A673 (cell line): ENCODE measurements at regions not wholly inside any gene's neighbourhood (a gene's known extent, or its start where the extent isn't known, plus 50 kb on each side); places are given as distances from the start of the nearest gene placed in this dataset.

Experiments
- BruUV-seq: library from RNA; stranded (reverse); fragments of 400-500 nt; replicated peaks from 2 replicates; lab custom pipeline; 2021; lab: Mats Ljungman, UMichigan
- CTCF ChIA-PET: fragments of 300-600 bp; sonication (Branson Sonifier 250); formaldehyde crosslinking; loops from one replicate; lab custom pipeline; 2022; ENCODE audit warnings: antibody characterized with exemption; lab: Charles Lee
- POLR2A ChIA-PET: fragments of 300-600 bp; sonication (Branson Sonifier 250); formaldehyde crosslinking; loops from one replicate; lab custom pipeline; 2022; ENCODE audit warnings: antibody characterized with exemption; ENCODE audit not compliant: low non-redundant PET; lab: Charles Lee
- DNase-seq: peaks from one replicate; pipeline ENCODE4 v3.0.0-alpha.2; 2015; ENCODE audit warnings: low spot score
- H3K27ac ChIP-seq: fragments of 200-600 bp; sonication (generic); 2 replicates; pipeline ENCODE4 v1.5.1; 2016; ENCODE audit warnings: mixed run types, low read depth, mild to moderate bottlenecking, mixed read lengths, antibody characterized with exemption, low read length; ENCODE audit not compliant: poor library complexity, severe bottlenecking
- H3K27me3 ChIP-seq: fragments of 200-600 bp; sonication (generic); replicated peaks from 2 replicates; pipeline ENCODE4 v1.6.1; 2017; ENCODE audit warnings: mixed run types, low read depth, mild to moderate bottlenecking, mixed read lengths, antibody characterized with exemption, low read length; ENCODE audit not compliant: insufficient read depth, poor library complexity
- H3K36me3 ChIP-seq: fragments of 200-600 bp; sonication (generic); 2 replicates; pipeline ENCODE4 v1.6.1; 2016; ENCODE audit warnings: mixed run types, mild to moderate bottlenecking, mixed read lengths, antibody characterized with exemption, low read length; ENCODE audit not compliant: insufficient read depth, poor library complexity, severe bottlenecking
- H3K4me1 ChIP-seq: fragments of 200-600 bp; sonication (generic); 2 replicates; pipeline ENCODE4 v1.6.1; 2017; ENCODE audit warnings: mixed run types, mild to moderate bottlenecking, mixed read lengths, antibody characterized with exemption, low read length; ENCODE audit not compliant: insufficient read depth, poor library complexity, severe bottlenecking
- H3K4me3 ChIP-seq: fragments of 200-600 bp; sonication (generic); 2 replicates; pipeline ENCODE4 v1.5.1; 2016; ENCODE audit warnings: low read depth, mixed run types, mild to moderate bottlenecking, mixed read lengths, low read length; ENCODE audit not compliant: poor library complexity, severe bottlenecking
- H3K9me3 ChIP-seq: fragments of 200-600 bp; sonication (generic); 2 replicates; pipeline ENCODE4 v1.6.1; 2016; ENCODE audit warnings: mixed run types, low read depth, mild to moderate bottlenecking, mixed read lengths, antibody characterized with exemption, low read length; ENCODE audit not compliant: poor library complexity, severe bottlenecking
- CTCF ChIP-seq: fragments of 300-800, 200-600 bp; sonication (generic); conservative IDR thresholded peaks from 2 replicates; pipeline ENCODE4 v1.5.1; 2017; ENCODE audit warnings: low read depth, mild to moderate bottlenecking, antibody characterized with exemption, low read length, moderate library complexity, mixed read lengths
- EZH2 ChIP-seq: fragments of 200-600 bp; sonication (generic); IDR thresholded peaks from 2 replicates; pipeline ENCODE4 v1.6.1; 2017; ENCODE audit warnings: borderline replicate concordance, low read depth, mild to moderate bottlenecking, mixed read lengths, antibody characterized with exemption, low read length; ENCODE audit not compliant: poor library complexity, severe bottlenecking
- intact Hi-C: fragments of 100-400 bp; cut with micrococcal nuclease; formaldehyde crosslinking; loops from one replicate; pipeline ENCODE4 v1.10.0; 2022; ENCODE audit not compliant: unreplicated experiment

- no peaks in the 10 kb centered on the region for H3K9me3 ChIP-seq
- H3K4me3 ChIP-seq, result no peak overlapping the region
- H3K4me1 ChIP-seq, result no peaks in the 10 kb centered on the region
- ChIA-PET CTCF (no interaction called here), POLR2A (no interaction called here)
- no peak for DNase-seq
- TF ChIP-seq CTCF (no peak), EZH2 (no peak)
- intact Hi-C loops, result no loop called here
- H3K27ac ChIP-seq, result no peak overlapping the region
- no TSS peak for BruUV-seq
- H3K27me3 ChIP-seq, result no peaks in the 10 kb centered on the region
- no peaks in the 10 kb centered on the region for H3K36me3 ChIP-seq
These were observed 111.8 kb upstream of the ADAMTS9 start for GRCh38 chr3:64799606-64800005.

- Histone ChIP-seq H3K27me3 (no peaks in the 10 kb centered on the region), H3K36me3 (no peaks in the 10 kb centered on the region), H3K9me3 (no peaks in the 10 kb centered on the region), H3K4me3 (no peak overlapping the region), H3K4me1 (no peaks in the 10 kb centered on the region), H3K27ac (no peak overlapping the region)
- TF ChIP-seq EZH2, result no peak
- DNase-seq, result no peak
- CTCF ChIA-PET, result no interaction called here
- intact Hi-C loops, result no loop called here
- POLR2A ChIA-PET, result no interaction called here
- no TSS peak for BruUV-seq
These were observed 110.5 kb upstream of the ADAMTS9 start for GRCh38 chr3:64798316-64798715.

GRCh38 chr3:64796607-64797399 is 109.0 kb upstream of the ADAMTS9 start:
- no peak for TF ChIP-seq EZH2
- no peak for TF ChIP-seq CTCF
- Histone ChIP-seq H3K4me1 (no peaks in the 10 kb centered on the region), H3K4me3 (no peak overlapping the region), H3K36me3 (no peaks in the 10 kb centered on the region), H3K27me3 (no peaks in the 10 kb centered on the region), H3K9me3 (no peaks in the 10 kb centered on the region), H3K27ac (no peak overlapping the region)
- BruUV-seq, result no TSS peak
- ChIA-PET CTCF (no interaction called here), POLR2A (no interaction called here)
- DNase-seq, result peak; percentile 27
- intact Hi-C loops, result no loop called here

GRCh38 chr3:64792445-64792844 is 104.6 kb upstream of the ADAMTS9 start:
- Histone ChIP-seq H3K9me3 (no peaks in the 10 kb centered on the region), H3K27me3 (no peaks in the 10 kb centered on the region), H3K36me3 (no peaks in the 10 kb centered on the region), H3K27ac (no peak overlapping the region), H3K4me3 (no peak overlapping the region), H3K4me1 (no peaks in the 10 kb centered on the region)
- no TSS peak for BruUV-seq
- POLR2A ChIA-PET, result no interaction called here
- intact Hi-C loops, result no loop called here
- CTCF ChIA-PET, result no interaction called here
- TF ChIP-seq EZH2 (no peak), CTCF (no peak)
- no peak for DNase-seq
